Omental fat pad (tissue), 3 donors: ENCODE measurements at regions not wholly inside any gene's neighbourhood (a gene's known extent, or its start where the extent isn't known, plus 50 kb on each side); places are given as distances from the start of the nearest gene placed in this dataset.
A peak's percentile ranks its signal among the peaks of the same experiment; 100 is the strongest.

Experiments
- ATAC-seq: fragments of 150-250 bp; one replicate; pipeline ENCODE4 v1.9.1; 2016; ENCODE audit warnings: mild to moderate bottlenecking, moderate library complexity; ENCODE audit not compliant: low FRiP score
- DNase-seq: peaks from one replicate; pipeline ENCODE4 v3.0.0-alpha.2; 2019; ENCODE audit warnings: low spot score
- CTCF ChIP-seq, 3 donors: fragments of 450-650 bp; IDR thresholded peaks; one replicate each; pipeline ENCODE4 v1.5.1; 2016 to 2017; ENCODE audit warnings: antibody characterized with exemption in 3 of 3, mild to moderate bottlenecking in 3 of 3, moderate library complexity in 2 of 3

DNA sequence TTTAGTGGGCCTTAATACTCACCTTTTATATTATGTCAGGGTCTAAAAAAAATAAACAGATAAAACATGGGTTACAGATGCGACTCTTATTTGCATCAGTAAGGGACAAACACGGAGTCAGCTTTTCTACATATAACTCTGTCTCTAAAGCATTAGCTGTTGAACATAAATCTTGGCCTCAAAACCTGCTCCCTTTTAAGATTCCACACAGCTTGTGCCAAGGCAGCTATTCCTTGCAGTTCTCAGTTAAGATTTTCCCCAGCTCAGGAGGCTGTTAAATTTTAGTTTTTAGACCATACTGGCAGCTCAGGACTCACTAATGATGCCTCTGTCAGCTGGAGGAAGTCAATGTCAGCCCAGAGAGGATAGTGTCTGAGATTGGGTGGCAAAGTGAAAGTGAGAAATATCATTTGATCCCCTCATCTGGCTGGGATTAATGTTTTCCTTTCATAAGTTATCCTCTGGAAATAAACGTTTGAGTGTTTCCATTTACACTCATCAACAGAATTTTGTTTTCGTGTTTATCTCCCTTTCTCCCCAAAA is 287.5 kb downstream of the ELAVL2 start:
- ATAC-seq = no peak
- TF ChIP-seq CTCF (IDR thresholded peaks at IDR 0.05) = no peak
- no peak for DNase-seq

DNA sequence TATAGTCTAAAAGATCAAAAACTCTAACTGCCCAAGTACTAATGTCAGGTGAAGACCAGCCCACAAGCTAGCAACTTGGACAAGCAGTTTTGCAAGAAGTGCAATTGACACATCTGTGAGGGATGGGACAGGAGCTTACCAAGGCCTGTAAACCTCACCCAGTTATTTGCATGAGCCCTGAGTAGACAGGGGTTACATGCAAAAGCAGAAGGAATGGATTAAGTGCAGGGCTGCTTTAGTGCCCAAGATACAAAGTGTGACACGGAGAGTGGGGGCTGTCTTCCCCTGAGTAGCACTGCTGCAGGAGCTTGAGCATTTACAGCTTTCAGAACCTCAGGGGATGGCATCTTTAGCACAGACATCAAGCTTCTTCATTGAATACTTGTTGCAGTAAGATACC is 286.7 kb downstream of the ELAVL2 start:
- DNase-seq = no peak
- ATAC-seq = no peak

DNA sequence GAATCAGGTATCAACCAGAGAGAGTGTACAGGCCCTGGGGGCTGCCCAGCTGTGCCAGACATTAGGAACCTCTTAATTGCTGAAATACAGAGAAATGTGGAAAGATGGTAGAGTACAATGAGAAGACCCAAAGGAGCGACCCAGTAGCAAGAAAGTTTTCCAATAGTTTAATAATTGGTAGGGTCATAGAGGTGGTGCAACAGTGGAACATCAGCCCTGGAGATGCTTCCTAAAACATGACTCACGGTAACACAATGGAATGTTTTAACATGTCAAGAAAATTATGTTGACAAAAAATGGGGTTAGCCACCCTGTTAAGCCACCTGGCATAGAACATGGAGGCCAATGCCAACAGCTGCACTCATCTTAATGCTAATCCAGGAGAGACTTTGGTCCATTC is 284.1 kb downstream of the ELAVL2 start:
- TF ChIP-seq CTCF (IDR thresholded peaks at IDR 0.05) = no peak
- ATAC-seq (peak; percentile 49), DNase-seq (no peak)

More for the DNA sequence above, 286.7 kb downstream of the ELAVL2 start:
- no peak for TF ChIP-seq CTCF (IDR thresholded peaks at IDR 0.05)

GRCh38 chr9:23542438-23542837 is 283.6 kb downstream of the ELAVL2 start:
- peak; percentile 71 for ATAC-seq
- DNase-seq = no peak
- no peak for TF ChIP-seq CTCF (IDR thresholded peaks at IDR 0.05)

GRCh38 chr9:23542927-23543326 is 283.1 kb downstream of the ELAVL2 start:
- ATAC-seq (no peak), DNase-seq (no peak)
- no peak for TF ChIP-seq CTCF (IDR thresholded peaks at IDR 0.05)

DNA sequence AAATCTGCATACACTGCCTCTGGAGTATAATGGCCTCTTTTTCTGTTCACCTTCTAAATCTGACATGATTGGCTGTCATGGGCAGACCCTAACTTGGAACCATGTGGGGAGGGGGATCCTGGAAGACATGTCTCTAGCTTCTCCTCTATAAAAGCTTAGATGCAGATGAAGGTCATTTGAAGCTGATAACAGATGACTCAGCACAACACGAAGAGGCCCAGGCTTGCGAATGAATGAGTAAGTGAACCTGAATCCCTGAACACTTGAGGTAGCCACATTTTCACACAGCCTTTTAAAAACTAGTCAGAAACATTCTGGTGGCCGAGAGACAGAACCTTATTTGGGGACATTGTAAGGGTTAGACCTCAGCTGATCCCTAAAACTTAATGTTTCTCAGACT is 282.6 kb downstream of the ELAVL2 start:
- DNase-seq = no peak
- no peak for TF ChIP-seq CTCF (IDR thresholded peaks at IDR 0.05)
- peak; percentile 66 for ATAC-seq

- no peak for DNase-seq
- ATAC-seq = no peak
- no peak for TF ChIP-seq CTCF (IDR thresholded peaks at IDR 0.05)
Measured at GRCh38 chr9:23545728-23546127, 280.3 kb downstream of the ELAVL2 start.
